ENCODE measurements at regions not wholly inside any gene's neighbourhood (a gene's known extent, or its start where the extent isn't known, plus 50 kb on each side); places are given as distances from the start of the nearest gene placed in this dataset.

GRCh38 chr4:133594390-133595207 is 445.5 kb downstream of the PCDH10 start:
- TF ChIP-seq CTCF (IDR thresholded peaks at IDR 0.05 in 8 of 11, conservative IDR thresholded peaks at IDR 0.05 in 3 of 11) (no peak), POLR2A (IDR thresholded peaks at IDR 0.05) (no peak)
